D341Med (cell line): ENCODE measurements at regions not wholly inside any gene's neighbourhood (a gene's known extent, or its start where the extent isn't known, plus 50 kb on each side); places are given as distances from the start of the nearest gene placed in this dataset.

ENCODE experiments used
- DNase-seq: peaks from one replicate; pipeline ENCODE4 v3.0.0; 2012; ENCODE audit warnings: low spot score

DNA sequence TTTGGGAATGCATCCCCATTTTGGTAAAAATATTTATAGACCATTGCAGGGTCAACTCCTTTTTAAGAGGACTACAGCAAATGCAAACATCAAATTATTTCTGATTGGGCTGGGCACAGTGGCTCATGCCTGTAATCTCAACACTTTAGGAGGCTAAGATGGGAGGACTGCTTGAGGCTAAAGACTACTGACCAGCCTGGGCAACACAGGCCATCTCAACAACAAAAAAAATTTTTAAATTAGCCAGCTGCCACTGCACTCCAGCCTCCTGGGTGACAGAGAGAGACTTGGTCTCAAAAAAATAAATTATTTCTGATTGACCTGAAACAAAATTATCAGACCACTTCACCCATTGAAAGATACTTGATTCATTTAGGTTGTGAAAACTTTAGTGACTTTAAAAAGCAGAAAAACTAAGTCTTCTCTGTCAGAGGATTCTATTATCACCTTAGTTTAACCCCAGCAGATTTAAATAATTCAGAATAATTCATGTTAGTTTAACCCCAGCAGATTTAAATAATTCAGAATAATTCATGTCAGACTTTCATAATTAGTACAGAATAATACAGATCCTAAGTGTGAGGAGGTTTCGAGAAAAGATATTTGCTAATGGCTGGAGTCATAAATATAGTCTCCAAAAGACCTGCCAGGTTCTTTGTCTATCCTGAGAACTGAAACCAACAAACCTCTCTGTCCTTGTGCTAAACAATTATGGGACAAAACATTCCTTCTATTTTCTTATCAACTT, 183.6 kb upstream of the STT3B start:
- DNase-seq, result no peak

DNA sequence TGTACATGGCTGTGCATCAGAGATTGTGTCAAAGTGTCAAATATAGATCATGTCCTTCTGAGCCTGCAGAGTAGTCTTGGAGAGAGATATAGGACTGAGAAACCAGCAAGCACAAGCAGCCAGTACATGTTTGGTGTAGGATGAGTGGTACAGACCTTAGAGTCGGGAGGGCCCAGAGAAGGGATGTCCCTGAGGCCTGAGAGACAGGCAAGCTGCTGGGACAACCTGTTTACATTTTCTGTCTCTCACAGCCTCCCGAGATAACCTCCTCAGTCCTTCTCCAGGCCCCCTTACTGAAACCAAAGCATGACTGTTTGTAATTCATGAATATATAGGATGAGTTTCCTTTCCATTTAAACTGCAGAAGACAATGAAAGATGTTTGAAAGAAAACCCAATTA, 182.4 kb upstream of the STT3B start:
- no peak for DNase-seq

- DNase-seq, result no peak
These were observed 180.4 kb upstream of the STT3B start for GRCh38 chr3:31352331-31352730.

DNA sequence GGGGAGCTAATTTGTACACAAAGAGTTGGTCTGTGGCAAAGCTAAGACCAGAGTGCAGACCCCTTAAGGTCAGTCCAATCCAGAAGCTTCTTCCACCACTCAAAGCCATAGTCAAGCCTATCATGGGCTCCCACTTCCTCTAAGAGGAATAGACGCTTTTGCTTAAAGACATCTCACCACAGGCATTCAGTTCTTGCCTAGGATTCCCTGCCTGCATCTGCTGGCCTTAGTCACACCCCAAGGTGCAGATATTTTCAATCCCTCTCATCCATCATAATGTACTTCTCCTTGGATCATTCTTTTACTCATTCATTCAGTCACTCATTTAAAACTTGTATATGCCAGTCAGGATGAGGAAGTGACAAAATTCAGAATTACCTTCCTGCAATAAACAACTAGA, 179.6 kb upstream of the STT3B start:
- DNase-seq, result no peak

DNA sequence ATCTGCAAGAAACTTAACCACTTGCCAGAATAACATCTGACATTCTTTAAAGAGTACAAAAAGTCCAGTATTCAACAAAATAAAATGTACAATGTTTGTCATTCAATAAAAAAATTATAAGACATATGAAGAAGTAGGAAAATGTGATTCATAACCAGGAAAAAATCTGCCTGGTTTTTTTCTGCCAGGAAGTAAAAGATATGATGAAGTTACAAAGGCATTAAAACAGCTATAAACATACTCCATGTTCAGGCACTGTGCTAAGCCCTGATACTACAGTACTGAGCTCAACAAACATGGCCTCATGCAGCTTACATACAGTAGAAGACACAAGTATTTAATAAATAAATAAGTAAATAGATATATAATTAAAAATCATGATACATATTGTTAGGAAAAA, 178.4 kb upstream of the STT3B start:
- no peak for DNase-seq

DNA sequence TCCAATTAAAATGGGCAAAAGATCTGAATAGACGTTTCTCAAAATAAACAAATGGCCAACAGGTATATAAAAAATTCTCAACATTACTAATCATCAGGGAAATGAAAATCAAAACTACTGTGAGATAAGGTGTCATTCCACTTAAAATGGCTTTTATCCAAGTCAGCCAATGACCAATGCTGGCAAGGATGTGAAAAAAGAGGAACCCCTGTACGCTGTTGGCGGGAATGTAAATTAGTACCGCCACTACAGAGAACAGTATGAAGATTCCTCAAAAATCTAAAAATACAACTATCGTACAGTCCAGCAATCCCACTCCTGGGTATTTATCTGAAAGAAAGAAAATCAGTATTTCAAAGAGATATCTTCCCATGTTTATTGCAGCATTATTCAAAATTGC, 176.9 kb upstream of the STT3B start:
- DNase-seq, result no peak

DNA sequence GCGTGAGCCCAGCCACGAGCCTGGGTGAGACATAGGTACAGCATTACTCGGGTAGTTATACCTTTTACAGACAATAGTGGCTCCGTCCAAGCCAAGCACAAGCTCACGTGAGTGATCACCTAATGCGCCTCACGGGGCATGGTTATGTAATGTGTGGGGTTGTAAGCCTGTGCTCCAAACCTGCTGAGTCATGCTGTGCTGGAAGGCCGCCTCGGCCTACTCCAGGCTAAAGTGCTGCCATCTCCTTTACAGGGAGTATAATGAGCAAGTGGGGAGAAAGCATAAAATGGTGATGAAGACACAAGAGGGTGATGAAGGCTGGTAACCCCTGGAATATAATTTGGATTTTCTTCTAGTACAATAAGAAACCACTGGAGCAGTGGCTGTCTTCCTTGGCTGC, 175.8 kb upstream of the STT3B start:
- DNase-seq, result no peak

GRCh38 chr3:31357451-31357850, 175.3 kb upstream of the STT3B start:
- DNase-seq, result no peak

DNA sequence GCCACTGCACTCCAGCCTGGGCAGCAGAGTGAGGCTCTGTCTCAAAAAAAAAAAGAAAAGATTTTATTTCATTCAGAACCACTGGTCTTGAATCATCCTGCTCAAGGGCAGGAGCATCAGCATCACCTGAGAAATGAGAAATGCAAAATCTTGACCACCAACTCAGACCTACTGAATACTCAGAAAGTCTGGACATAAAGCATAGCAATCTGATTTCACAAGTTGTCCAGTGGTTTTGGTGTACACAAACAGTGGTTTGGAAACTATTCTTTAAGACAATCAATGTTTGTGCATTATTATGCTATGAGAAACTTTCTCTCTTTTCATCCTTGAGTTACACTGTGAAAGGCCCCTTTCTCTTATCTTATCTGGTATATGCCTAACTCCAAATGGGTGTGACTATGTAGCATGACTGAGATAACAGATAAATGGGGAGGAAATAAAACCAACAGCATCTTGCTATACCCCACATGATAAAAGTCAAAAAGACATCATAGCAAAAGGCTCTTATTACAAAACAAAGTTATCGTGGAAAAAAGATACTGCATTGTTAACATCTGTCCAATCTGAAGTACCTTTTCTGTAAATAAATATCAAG, 174.2 kb upstream of the STT3B start:
- DNase-seq, result no peak

DNA sequence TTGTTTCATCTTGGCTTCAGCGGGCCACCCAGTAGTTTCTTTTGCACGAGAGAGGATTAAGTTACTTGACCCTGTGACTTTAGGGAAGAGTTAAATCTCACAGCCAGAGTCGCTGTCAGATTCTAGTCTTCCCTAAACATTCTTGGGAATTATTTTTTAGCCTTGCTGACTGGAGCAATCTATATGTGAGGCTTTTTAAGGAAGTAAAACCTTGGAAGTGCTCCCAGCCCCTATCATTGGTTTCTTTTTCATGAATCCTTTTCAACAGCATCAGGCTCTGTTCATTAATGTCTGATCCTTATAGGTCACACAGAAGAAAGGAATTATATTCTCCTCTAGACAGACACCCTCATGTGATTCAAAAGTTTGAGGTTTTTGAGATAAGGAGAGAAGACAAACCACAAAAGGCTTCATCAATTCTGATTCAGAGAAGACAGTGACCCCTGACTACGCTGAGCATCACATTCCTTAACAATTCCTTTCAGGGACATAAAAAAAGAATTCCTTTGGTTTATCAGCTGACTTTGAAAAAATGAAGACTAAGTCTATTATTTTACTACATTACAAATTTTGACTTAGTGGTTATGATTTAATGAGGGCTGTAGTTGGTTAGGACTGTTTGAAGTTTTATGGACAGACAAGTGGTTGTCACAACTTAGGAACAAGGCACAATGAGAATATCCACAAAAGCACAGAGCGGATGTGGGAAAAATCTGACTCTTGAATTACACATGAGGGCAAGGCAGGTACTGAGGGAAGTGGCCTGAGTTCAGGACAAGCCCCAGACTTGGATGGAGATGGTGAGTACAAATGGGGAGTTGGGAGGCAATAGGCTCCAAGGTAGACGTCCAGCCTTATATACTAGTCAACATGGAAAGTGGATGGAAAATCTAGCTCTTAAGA, 171.1 kb upstream of the STT3B start:
- DNase-seq, result no peak

DNA sequence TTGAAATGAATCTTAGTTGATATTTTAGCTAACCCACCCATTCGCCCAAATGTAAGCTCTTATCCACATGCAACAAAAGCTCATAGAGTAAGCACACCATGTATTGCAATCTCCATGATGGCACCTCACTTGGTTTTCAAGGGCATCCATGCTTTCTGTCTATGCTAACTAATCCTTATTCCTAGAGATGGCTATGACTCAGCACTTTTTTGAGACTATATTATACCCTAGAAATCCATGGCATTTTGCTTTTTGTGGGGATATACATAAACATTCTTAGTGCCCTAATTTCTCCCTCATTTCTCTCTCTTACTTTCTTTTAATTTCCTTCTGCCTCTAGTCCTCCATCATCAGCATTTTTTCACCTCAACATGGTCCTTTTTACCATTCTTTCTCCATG, 168.5 kb upstream of the STT3B start:
- DNase-seq, result no peak

GRCh38 chr3:31364711-31365110, 168.0 kb upstream of the STT3B start:
- DNase-seq, result no peak

- DNase-seq, result no peak
These were observed 165.2 kb upstream of the STT3B start for GRCh38 chr3:31367518-31367917.

DNA sequence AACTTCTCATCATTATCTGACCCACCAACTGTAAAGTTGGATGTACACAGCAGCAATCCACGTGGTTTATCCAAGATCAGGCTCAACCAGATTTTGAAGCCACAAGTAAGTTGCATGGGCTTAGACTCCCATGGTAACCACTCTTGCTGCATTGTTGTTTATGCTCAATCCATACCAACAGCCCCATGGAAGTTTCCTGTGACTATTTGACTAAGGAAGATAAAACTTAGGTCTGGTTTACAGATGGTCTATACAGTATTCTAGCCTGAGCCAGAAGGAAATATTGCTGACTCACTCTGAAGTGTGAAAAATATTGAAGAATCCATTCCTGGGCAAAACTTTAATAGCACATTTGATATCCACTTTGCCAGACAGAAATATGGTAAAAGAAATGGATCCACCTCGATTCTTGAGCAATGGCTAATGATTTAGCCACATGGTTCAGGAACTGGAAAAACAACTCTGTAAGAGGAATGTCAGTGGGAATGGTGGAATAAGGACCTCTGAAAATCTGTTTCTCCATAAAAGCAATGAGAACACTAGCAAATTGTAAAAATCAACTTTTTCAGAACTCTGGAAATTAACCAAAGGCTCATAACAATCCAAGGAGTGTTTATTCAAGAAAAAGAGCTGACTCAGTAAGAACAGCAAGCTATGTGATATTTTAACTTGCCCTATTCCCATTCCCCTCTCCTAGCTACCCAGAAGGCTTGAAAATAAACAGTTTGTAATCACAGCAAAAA, 162.9 kb upstream of the STT3B start:
- no peak for DNase-seq

- no peak for DNase-seq
These were observed 162.4 kb upstream of the STT3B start for GRCh38 chr3:31370380-31370666.

DNA sequence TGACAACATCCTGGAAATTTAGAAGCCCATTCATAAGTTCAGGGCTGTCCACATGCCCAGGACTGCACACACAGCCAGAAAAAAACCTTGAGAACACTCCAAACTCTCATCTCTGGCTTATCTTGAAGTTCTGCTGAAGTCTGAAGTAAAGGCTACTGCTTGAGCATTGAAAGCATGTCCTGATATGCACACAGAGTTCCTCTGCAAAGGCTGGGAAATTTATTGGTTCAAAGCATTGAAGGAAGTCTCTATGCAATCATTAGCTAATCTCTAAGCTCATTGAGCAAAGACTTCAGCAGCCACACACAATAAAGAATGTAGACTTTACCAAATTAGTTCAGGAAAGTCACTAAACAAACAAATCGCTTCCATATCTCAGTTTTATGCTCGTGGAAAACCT, 162.0 kb upstream of the STT3B start:
- no peak for DNase-seq

- DNase-seq, result no peak
These were observed 161.1 kb upstream of the STT3B start for GRCh38 chr3:31371484-31372177.

DNA sequence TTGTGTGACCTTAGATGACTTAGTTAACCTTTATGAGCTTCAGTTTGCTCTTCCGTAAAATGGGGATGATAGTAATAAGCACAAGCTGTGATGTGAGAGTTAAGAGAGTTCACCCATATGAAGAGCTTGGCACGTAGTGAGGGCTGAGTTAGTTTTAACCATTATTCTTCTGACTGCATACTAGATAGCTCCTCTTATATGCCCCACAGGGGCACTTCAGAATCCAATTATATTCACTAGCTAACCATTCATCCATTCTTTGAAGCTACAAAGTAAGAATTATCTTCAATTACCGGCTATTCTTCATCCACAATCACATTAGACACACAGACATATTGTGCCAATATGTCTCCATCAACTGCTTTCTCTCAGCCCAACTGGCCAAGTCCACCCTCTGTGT, 159.0 kb upstream of the STT3B start:
- DNase-seq, result no peak

DNA sequence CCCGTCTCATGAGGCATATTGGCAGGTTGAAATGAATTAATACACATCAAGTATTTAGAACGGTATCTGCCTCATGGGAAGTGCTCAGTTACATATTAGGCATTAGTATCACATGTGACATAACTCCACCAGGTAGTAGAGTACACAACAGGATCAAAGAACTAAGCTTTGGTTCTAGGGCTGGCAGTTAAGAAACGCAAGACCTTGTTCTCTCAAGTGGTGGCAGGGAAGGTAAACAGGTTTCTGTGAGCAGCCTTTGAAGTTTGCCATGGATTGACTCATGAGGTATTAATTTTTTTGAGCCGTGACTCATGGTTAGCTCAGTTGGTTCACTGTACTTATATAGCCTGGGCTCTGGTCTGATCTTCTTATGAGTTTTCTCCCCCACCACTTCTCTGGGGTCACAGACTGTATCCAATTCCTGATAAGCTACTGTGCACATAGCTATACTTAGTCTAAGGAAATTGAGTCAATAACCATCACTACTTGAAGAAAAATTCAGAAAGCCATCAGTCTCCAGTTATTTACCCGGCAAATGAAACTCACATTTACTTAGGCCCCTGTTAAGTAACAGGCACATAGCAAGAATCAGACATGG, 155.6 kb upstream of the STT3B start:
- DNase-seq, result no peak

DNA sequence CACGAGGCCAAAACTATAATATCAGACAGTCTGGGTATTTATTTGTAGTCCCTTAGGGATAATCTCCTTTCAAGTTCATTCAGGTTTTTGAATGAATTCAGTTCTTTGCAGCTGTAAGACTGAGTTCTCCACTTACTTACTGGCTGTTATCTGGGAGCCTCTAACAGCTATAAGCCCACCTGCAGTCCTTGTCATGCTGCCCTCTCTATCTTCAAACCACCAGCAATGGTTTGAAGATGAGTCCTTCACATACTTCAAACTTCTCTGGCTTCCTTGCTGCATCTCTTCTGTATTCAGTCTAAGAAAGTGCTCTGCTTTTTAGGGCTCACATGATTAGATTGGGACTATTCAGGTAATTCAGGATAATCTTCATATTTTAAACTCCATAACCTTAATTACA, 154.5 kb upstream of the STT3B start:
- no peak for DNase-seq

DNA sequence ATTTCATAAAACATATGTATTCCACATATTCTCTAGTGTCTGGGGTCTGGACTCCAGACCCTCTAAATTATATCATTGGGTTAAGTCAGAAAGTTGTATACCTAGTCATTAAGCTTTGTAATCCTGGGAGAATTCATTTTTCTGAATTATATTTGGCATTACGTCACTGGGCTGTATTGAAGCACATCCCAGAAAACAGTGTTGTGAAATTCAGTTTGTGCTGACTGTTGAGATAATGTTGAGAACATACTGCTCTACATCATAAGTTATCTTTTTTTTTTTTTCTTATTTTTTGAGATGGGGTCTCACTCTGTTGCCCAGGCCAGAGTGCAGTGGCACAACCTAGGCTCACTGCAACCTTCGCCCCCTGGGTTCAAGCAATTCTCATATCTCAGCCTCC, 153.1 kb upstream of the STT3B start:
- no peak for DNase-seq

DNA sequence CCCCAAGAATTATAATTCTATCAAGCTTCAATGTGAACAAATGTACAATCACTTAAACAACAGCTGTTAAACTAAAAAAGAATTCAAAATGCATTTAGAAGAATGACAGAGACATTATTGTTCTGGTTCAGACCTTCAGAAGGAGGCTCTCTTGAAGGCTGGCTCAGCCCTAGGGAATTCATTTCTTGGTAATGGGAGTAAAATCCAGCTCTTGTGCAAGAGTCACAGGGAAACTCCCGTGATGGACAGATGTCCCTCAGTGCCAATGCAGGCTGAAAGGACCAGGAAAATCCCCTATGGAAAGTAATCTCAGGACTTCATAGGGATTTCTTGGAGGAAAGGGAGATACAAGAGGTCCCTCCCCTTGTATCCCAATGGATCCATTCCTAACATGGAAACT, 149.9 kb upstream of the STT3B start:
- DNase-seq, result no peak
